GM12892 (cell line): ENCODE measurements at regions not wholly inside any gene's neighbourhood (a gene's known extent, or its start where the extent isn't known, plus 50 kb on each side); places are given as distances from the start of the nearest gene placed in this dataset.

Experiments used
- POLR2A ChIP-seq: IDR thresholded peaks from 2 replicates; pipeline ENCODE4 v1.6.1; 2011; ENCODE audit warnings: low read depth, low read length, control low read depth
- POLR2AphosphoS5 ChIP-seq: IDR thresholded peaks from 2 replicates; pipeline ENCODE4 v1.6.1; 2011; ENCODE audit warnings: low read depth, low read length, control low read depth

DNA sequence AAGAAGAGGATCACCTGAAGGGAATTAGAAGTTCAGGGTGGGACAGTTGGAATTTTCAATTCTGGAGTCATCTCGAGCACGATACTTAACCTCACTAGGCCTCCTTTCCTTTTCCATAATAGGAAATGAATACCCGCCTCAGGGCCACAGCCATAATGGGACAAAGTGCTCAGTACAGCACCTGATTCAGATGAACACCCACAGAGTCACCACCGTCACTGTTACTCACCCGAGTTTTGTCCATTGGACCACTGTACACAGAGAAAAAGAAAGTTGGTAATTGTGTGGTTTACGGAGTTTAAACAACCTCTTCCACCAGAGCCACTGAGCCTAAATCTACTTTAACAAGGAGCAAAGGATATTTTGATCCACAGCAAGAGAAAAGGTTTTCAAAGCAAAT, 122.0 kb upstream of the NDUFV2 start:
- TF ChIP-seq POLR2AphosphoS5 = no peak
- TF ChIP-seq POLR2A = no peak
